T-helper 1 cell treated with Interleukin-12 subunit alpha and Interleukin-12 subunit beta and Interleukin-4 antibody, amounts not matched to agents 30 μg/mL and 1 μg/mL, for 36 hours (primary cell): ENCODE measurements at regions not wholly inside any gene's neighbourhood (a gene's known extent, or its start where the extent isn't known, plus 50 kb on each side); places are given as distances from the start of the nearest gene placed in this dataset.

ENCODE experiments used
- H3K27ac Mint-ChIP-seq: one replicate; pipeline ENCODE4 v1.8.0; 2021; ENCODE audit warnings: mild to moderate bottlenecking, mixed read lengths
- H3K27me3 Mint-ChIP-seq: one replicate; pipeline ENCODE4 v1.8.0; 2021; ENCODE audit warnings: low read depth, mixed read lengths
- H3K36me3 Mint-ChIP-seq: one replicate; pipeline ENCODE4 v1.8.0; 2021; ENCODE audit warnings: low read depth, mixed read lengths
- H3K4me1 Mint-ChIP-seq: one replicate; pipeline ENCODE4 v1.8.0; 2021; ENCODE audit warnings: low read depth, mixed read lengths
- H3K4me3 Mint-ChIP-seq: one replicate; pipeline ENCODE4 v1.8.0; 2021; ENCODE audit warnings: mild to moderate bottlenecking, moderate library complexity, mixed read lengths
- H3K9me3 Mint-ChIP-seq: one replicate; pipeline ENCODE4 v1.8.0; 2021; ENCODE audit warnings: mixed read lengths

DNA sequence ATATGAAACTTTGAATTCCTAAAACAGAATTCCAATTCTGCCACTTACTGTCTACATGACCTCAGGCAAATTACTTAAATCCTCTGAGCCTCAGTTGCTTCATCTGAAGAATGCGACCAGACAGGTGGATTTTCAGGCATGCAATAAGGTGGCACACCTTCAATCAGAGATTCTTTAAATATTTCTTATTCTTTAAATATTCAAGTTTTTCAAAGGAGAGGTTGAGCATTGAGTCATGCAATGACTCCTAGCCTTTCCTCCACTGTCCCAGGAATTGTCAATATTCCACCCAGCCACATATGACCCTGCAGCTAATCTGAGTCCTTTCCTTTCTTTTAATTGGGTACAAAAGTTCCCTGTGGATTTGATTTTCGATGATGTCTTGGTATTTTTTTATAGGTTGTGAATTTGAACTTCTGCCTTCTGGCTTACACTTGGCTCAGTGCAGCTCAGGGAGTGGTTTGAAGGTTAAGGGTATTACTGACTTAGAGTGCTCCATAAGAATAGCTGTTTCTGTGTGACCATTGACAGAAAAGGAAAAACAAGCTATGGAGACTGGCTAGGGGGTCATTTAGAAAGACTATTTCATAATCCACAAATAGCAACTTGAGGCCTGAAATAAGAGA lies 52.2 kb upstream of the PRDX6 start:
- H3K4me3 Mint-ChIP-seq: no peak overlapping the region
- H3K27ac Mint-ChIP-seq: no peak overlapping the region
- no peaks in the 10 kb centered on the region for H3K36me3 Mint-ChIP-seq
- H3K27me3 Mint-ChIP-seq: no peaks in the 10 kb centered on the region
- no peaks in the 10 kb centered on the region for H3K9me3 Mint-ChIP-seq
- peaks cover 12% of the 10 kb centered on the region for H3K4me1 Mint-ChIP-seq

DNA sequence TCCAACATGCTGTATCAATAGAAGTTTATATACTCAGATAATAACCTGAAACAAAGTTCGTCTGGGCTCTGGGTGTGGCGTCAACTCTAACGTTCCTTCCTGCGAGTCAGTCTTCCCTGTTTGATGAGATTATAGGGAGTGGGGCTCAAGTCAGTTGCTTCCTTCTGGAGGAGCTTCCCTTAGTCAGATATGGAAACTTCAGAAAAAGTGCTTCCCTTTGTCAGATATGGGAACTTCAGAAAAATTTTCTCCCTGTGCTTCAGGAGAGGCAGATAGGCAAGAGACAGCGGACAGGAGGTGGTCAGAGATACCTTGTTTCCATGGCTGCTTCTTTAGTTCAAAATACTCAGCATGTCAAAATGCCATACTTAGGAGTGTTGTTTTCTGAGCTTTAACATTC lies 51.1 kb upstream of the PRDX6 start:
- H3K36me3 Mint-ChIP-seq: no peaks in the 10 kb centered on the region

DNA sequence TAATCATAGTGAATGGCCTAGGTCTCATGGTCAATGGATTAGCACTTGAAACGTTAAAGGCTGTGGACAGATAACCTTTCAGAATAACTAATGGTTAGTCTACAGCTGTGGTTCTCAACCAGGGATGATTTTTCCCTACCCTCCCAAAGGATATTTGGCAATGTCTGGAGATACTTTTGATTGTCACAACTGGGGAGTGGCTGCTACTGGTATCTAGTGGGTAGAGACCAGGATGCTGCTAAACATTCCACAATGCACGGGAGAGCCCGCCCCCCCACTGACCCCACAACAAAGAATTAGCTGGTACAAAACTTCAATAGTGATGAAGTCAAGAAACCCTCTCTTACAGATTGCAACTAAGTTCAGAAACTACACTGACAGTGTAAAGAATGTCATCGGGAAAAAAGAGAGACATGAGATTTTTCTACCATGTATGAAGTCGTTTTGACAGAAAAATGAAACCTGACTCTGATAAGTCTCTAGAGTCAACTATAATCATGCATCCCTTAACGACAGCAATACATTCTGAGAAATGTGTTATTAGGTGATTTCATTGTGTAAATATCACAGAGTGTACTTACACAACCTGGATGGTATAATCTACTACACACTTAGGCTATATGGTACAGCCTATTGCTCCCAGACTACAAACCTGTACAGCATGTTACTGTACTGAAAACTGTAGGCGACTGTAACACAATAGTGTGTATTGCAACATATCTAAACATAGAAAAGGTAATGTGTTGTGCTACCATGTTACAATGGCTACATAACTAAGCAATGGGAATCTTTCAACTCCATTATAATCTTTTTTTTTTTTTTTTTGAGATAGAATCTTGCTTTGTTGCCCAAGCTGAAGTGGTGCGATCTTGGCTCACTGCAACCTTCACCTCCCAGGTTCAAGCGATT lies 49.7 kb upstream of the PRDX6 start:
- no peaks in the 10 kb centered on the region for H3K27me3 Mint-ChIP-seq
- H3K4me3 Mint-ChIP-seq: no peak overlapping the region
- H3K36me3 Mint-ChIP-seq: no peaks in the 10 kb centered on the region
- peaks cover 17% of the 10 kb centered on the region for H3K4me1 Mint-ChIP-seq
- no peak overlapping the region for H3K27ac Mint-ChIP-seq
- no peaks in the 10 kb centered on the region for H3K9me3 Mint-ChIP-seq

More for the DNA sequence above, 51.1 kb upstream of the PRDX6 start:
- no peak overlapping the region for H3K27ac Mint-ChIP-seq
- no peak overlapping the region for H3K4me3 Mint-ChIP-seq
- no peaks in the 10 kb centered on the region for H3K9me3 Mint-ChIP-seq
- no peaks in the 10 kb centered on the region for H3K27me3 Mint-ChIP-seq
- peaks cover 14% of the 10 kb centered on the region for H3K4me1 Mint-ChIP-seq
